GM12878 (cell line): ENCODE measurements at regions not wholly inside any gene's neighbourhood (a gene's known extent, or its start where the extent isn't known, plus 50 kb on each side); places are given as distances from the start of the nearest gene placed in this dataset. TPM values are rescaled to one million over a fixed set of nuclear protein-coding genes. Genes with fewer than 3 reads are reported as not detected.

Source experiments
- ATF2 ChIP-seq: IDR thresholded peaks from 2 replicates; pipeline ENCODE4 v1.6.1; 2012; ENCODE audit warnings: low read length, inconsistent platforms
- CREM ChIP-seq: IDR thresholded peaks from 2 replicates; pipeline ENCODE4 v1.6.1; 2014; ENCODE audit warnings: antibody characterized with exemption, low read depth
- E2F4 ChIP-seq: IDR thresholded peaks from 2 replicates; pipeline ENCODE4 v1.6.1; 2012; ENCODE audit warnings: low read depth, low read length, improper control_type of control experiment
- MTA3 ChIP-seq: IDR thresholded peaks from 2 replicates; pipeline ENCODE4 v1.6.1; 2012; ENCODE audit warnings: low read length, inconsistent platforms, borderline replicate concordance
- NBN ChIP-seq: fragments of 450-650 bp; IDR thresholded peaks from 2 replicates; pipeline ENCODE4 v1.6.1; 2016
- NR2C1 ChIP-seq: fragments of 450-650 bp; IDR thresholded peaks from 2 replicates; pipeline ENCODE4 v1.6.1; 2017; ENCODE audit warnings: antibody characterized with exemption, mild to moderate bottlenecking, moderate library complexity
- POLR2AphosphoS2 ChIP-seq: IDR thresholded peaks from 2 replicates; pipeline ENCODE4 v1.6.1; 2011; ENCODE audit warnings: low read depth, mild to moderate bottlenecking, low read length, improper control_type of control experiment, moderate library complexity
- RAD51 ChIP-seq: fragments of 450-650 bp; IDR thresholded peaks from 2 replicates; pipeline ENCODE4 v1.6.1; 2016; ENCODE audit warnings: moderate library complexity, mild to moderate bottlenecking, inconsistent platforms
- STAT3 ChIP-seq: IDR thresholded peaks from 2 replicates; pipeline ENCODE4 v1.6.1; 2011; ENCODE audit warnings: low read depth, low read length, improper control_type of control experiment
- YBX1 ChIP-seq: fragments of 450-650 bp; IDR thresholded peaks from 2 replicates; pipeline ENCODE4 v1.6.1; 2016; ENCODE audit warnings: antibody characterized with exemption
- small RNA-seq: library from RNA; depleted of rRNA; stranded (forward); fragments of <200 nt; gene quantifications from one replicate; pipeline ENCODE3, GENCODE V24; 2014

GRCh38 chr10:52836816-52837215 is 64.2 kb upstream of the MBL2 start (continued):
- no peak for TF ChIP-seq E2F4
- TF ChIP-seq POLR2AphosphoS2: no peak
- TF ChIP-seq RAD51: no peak
- TF ChIP-seq CREM: no peak
- no peak for TF ChIP-seq MTA3
- TF ChIP-seq NBN: no peak
- TF ChIP-seq ATF2: no peak
- TF ChIP-seq YBX1: no peak
- TF ChIP-seq STAT3: no peak
- no peak for TF ChIP-seq NR2C1

Small RNA genes in the stretch of these regions (small RNA-seq; reads per million reads assigned to genes)
- gene RF00019 (not detected), gene RNA5SP318 (not detected), gene SNRPEP8 (not detected)
